Spleen (tissue), 11 donors: ENCODE measurements at regions not wholly inside any gene's neighbourhood (a gene's known extent, or its start where the extent isn't known, plus 50 kb on each side); places are given as distances from the start of the nearest gene placed in this dataset.

Source experiments
- DNase-seq: peaks from one replicate; pipeline ENCODE4 v3.0.0-alpha.2; 2020
- H3K27ac ChIP-seq, 8 donors: fragments of 200-600 bp; sonication (generic) in 7 of 8; 1 replicate in 4 of 8; 2 replicates in 4 of 8; pipeline versions ENCODE4 v1.5.0 to v1.8.0; 2016 to 2021; ENCODE audit warnings: inconsistent platforms in 4 of 8, mild to moderate bottlenecking in 4 of 8, moderate library complexity in 1 of 8
- H3K27me3 ChIP-seq, 7 donors: fragments of 200-600 bp; sonication (generic) in 6 of 7; replicated peaks in 1 of 7; 1 replicate in 4 of 7; 2 replicates in 3 of 7; pipeline versions ENCODE4 v1.5.0 to v1.8.0; 2016 to 2021; ENCODE audit warnings: inconsistent platforms in 3 of 7, mild to moderate bottlenecking in 1 of 7
- H3K36me3 ChIP-seq, 6 donors: fragments of 200-600 bp; sonication (generic) in 5 of 6; 1 replicate in 4 of 6; 2 replicates in 2 of 6; pipeline versions ENCODE4 v1.5.0 to v1.8.0; 2016 to 2021; ENCODE audit warnings: inconsistent platforms in 2 of 6
- H3K4me1 ChIP-seq, 6 donors: fragments of 200-600 bp; sonication (generic) in 5 of 6; 1 replicate in 3 of 6; 2 replicates in 3 of 6; pipeline versions ENCODE4 v1.5.0 to v1.8.0; 2016 to 2021; ENCODE audit warnings: inconsistent platforms in 3 of 6
- H3K4me3 ChIP-seq, 8 donors: fragments of 200-600 bp; sonication (generic) in 7 of 8; 1 replicate in 4 of 8; 2 replicates in 4 of 8; pipeline versions ENCODE4 v1.5.0 to v1.8.0; 2016 to 2021; ENCODE audit warnings: inconsistent platforms in 4 of 8, mild to moderate bottlenecking in 4 of 8, moderate library complexity in 2 of 8
- H3K9me3 ChIP-seq, 8 donors: fragments of 200-600 bp; sonication (generic) in 7 of 8; 1 replicate in 4 of 8; 2 replicates in 4 of 8; pipeline versions ENCODE4 v1.5.0 to v1.8.0; 2016 to 2021; ENCODE audit warnings: inconsistent platforms in 4 of 8
- POLR2A ChIP-seq, 3 donors: fragments of 450-650 bp; IDR thresholded peaks; one replicate each; pipeline ENCODE4 v1.5.1; 2017; ENCODE audit warnings: antibody characterized with exemption in 3 of 3, mild to moderate bottlenecking in 1 of 3
- POLR2AphosphoS5 ChIP-seq, 3 donors: sonication (generic); formaldehyde crosslinking; IDR thresholded peaks; one replicate each; pipeline ENCODE4 v1.5.1; 2017; ENCODE audit warnings: antibody characterized with exemption in 3 of 3
- WGBS, 5 donors: extraction: QIAGEN DNeasy Blood & Tissue Kit in 3 of 5; methylation state at CpG; one replicate each; pipeline versions ENCODE4 v1.1.5 to v1.1.7; 2013 to 2018; 5-methylcytosine and 5-hydroxymethylcytosine counted together
- intact Hi-C: fragments of 100-400 bp; cut with DNase I; formaldehyde crosslinking; loops from one replicate; pipeline ENCODE4 v1.15.0; 2023; ENCODE audit warnings: low total_unique reads
- TF ChIP-seq, protein P1 (sequence below), 11 experiments: fragments of 200-600 bp in 7 of 11; fragments of 450-650 bp in 4 of 11; sonication (generic) in 4 of 11; IDR thresholded peaks in 8 of 11; conservative IDR thresholded peaks in 3 of 11; 1 replicate in 7 of 11; 2 replicates in 4 of 11; pipeline versions ENCODE4 v1.4.0 to v1.8.0; 2016 to 2021; ENCODE audit warnings: antibody characterized with exemption in 11 of 11, inconsistent platforms in 4 of 11, mild to moderate bottlenecking in 1 of 11
- donor health status: healthy with polysubstance abuse.
- donor health status: DM: no; HTN: no; CAD: no; lungs with moderate emphysema.
- donor health status: DM: no; HTN: no; CAD: no.
- donor health status: Bipolar disorder and iron deficiency.
- donor health status: healthy.
- donor health status: DM: no; HTN: no; CAD: no.
- donor health status: DM: yes; HTN: yes; CAD: no.

DNA sequence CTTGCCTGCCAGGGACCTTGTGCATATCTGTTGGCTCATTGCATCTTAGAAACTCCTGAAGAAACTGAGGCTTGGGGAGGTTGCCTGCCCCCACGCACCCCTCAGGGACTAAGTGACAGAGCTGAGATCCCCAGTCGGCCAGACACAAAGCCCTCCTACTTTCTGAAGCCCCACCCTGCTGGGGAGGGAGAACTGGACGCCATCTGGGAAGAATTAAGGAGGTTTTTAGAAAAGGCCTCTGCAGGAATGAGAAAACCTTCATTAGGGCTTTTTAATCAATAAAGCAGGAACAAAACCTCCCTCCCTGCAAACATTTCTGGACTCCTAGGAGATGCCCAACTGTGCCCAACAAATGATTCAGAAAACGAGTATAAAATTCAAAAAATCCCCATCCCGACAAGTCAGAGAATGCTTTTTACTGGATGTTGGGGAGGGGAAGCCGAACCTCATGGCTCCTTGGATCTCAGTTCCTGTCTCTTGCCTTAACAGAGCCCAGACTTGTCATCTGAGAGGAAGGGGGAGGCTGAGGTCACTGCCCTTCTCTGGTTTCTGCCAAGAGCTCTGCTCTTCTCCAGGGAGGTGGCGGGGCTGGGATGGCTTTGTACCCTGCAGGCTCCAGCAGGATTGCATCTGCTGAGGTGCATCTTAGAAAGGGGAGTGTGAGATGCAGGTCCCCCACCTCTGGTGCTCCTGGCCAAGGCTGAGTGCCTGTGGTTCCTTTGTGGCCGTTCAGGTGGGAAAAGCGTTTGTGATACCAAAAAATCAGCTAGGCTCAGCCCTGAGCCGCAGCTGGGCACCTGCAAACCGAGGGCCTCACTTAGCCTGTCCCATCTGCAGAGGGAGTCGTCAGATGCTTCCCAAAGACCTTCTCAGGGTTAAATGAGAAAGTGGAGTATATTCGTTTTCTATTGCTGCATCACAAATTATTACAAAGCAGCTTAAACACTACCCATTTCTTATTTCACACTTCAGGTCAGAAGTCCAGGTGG is 142.4 kb downstream of the ZFP36L2 start:
- no peak for TF ChIP-seq POLR2A (IDR thresholded peaks at IDR 0.05)
- TF ChIP-seq POLR2AphosphoS5 (IDR thresholded peaks at IDR 0.05) = peak in 1 of 3 donors; percentile 15
- TF ChIP-seq, protein P1, sequence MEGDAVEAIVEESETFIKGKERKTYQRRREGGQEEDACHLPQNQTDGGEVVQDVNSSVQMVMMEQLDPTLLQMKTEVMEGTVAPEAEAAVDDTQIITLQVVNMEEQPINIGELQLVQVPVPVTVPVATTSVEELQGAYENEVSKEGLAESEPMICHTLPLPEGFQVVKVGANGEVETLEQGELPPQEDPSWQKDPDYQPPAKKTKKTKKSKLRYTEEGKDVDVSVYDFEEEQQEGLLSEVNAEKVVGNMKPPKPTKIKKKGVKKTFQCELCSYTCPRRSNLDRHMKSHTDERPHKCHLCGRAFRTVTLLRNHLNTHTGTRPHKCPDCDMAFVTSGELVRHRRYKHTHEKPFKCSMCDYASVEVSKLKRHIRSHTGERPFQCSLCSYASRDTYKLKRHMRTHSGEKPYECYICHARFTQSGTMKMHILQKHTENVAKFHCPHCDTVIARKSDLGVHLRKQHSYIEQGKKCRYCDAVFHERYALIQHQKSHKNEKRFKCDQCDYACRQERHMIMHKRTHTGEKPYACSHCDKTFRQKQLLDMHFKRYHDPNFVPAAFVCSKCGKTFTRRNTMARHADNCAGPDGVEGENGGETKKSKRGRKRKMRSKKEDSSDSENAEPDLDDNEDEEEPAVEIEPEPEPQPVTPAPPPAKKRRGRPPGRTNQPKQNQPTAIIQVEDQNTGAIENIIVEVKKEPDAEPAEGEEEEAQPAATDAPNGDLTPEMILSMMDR (IDR thresholded peaks at IDR 0.05 in 8 of 11, conservative IDR thresholded peaks at IDR 0.05 in 3 of 11) = no peak
- Histone ChIP-seq H3K4me3 (no peak overlapping the region), H3K9me3 (no peaks in the 10 kb centered on the region), H3K36me3 (no peaks in the 10 kb centered on the region), H3K27ac (peak overlapping the region in 7 of 8 donors; percentile 62 to 86 (median 78)), H3K4me1 (peaks cover 26 to 72% (median 51%) of the 10 kb centered on the region in 6 donors), H3K27me3 (no peaks in the 10 kb centered on the region)
- intact Hi-C loops = no loop called here
- WGBS, 5 donors = 62 to 76% (median 72%) methylated on average over 12 to 13 of the region's 13 CpGs
- no peak for DNase-seq

DNA sequence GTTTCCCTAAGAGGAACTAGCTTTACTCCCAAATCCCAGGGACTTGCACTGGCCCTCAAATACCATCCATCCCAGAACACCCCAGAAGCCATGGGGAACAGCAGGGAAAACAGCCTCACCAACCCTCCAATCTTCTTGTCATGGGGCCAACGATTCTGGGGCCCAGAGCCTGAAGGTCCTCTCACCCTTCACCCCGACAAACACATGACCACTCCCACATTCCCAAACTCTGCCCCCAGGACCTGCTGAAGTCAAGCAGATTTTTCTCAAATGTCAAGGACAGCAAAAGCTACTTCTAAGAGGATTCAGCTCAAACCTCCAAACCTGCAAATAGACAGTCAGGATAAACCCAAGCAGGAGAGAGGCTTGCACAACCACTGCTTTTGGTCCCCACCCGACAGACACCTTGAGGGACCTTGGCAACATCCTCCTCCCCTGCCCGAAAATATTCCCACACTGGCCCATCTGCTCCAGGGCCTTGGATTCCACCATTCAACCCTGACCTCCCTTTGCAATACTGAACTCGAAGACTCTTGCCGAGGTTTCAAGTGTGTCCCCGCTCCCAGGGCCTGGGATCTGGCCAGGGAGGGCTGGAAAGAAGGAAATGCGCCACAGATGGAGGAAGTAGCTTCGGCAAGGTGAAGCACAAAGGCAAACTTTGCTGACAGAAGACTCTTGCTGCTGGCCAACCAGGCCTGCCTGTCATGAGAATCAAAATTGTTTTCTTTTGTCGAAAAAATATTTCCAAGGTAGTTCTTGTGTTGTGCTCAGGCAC is 143.3 kb downstream of the ZFP36L2 start:
- 28 to 58% (median 51%) methylated on average over 10 of the region's 10 CpGs for WGBS, 5 donors
- Histone ChIP-seq H3K36me3 (no peaks in the 10 kb centered on the region), H3K9me3 (no peaks in the 10 kb centered on the region), H3K4me3 (no peak overlapping the region), H3K27ac (peak overlapping the region in 7 of 8 donors; percentile 62 to 86 (median 78)), H3K4me1 (peaks cover 26 to 72% (median 51%) of the 10 kb centered on the region in 6 donors), H3K27me3 (no peaks in the 10 kb centered on the region)
- TF ChIP-seq POLR2AphosphoS5 (IDR thresholded peaks at IDR 0.05) (peak in 2 of 3 donors; percentile 54 to 62), POLR2A (IDR thresholded peaks at IDR 0.05) (no peak)
- intact Hi-C loops = no loop called here
- DNase-seq = peak; percentile 50

DNA sequence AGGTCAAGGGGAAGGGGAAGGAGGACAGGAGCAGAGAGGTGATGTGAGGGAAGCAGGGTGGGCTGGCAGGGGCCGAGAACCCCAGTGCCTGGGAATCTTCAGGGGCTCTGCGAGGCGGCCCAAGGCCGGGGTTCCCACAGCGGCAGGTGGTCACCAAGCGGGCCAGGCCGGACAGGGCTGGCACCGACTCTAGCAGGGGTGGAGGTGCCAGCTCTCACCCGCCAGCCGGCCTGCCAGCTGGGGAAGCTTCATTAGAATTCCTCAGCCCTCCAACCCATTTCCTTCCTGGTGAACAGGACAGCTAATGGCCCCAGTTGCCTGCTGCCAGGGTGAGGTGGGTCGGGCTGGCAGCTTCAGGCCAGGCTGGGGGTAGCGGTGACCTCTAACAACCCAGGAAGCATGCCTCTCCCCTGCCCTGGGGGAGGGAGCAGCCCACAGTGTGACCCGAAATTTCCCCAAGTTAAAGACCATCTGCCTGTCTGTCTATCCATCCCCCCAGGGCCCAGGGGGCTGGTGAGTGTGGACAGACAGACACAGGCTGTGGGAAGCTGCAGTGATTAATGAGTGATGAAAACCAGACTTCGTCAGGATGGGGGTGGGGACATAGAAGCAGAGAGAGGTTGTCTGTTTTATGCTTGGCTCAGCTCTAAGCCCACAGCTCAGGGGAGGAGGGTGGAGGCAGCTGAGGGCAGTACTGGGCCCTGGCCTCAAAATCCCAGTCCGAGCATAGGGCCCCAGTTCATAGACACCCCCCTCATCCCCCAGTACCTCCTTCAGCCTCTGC is 144.1 kb downstream of the ZFP36L2 start:
- DNase-seq = peak; percentile 56
- peaks cover 26 to 67% (median 49%) of the 10 kb centered on the region in 6 donors for H3K4me1 ChIP-seq

More for the DNA sequence above, 144.1 kb downstream of the ZFP36L2 start:
- intact Hi-C loops = no loop called here
- 55 to 77% (median 67%) methylated on average over 6 to 15 of the region's 15 CpGs for whole genome bisulfite sequencing, 5 donors
- peak overlapping the region in 7 of 8 donors; percentile 62 to 86 (median 78) for H3K27ac ChIP-seq
- TF ChIP-seq POLR2AphosphoS5 (IDR thresholded peaks at IDR 0.05) = peak; percentile 16 to 43 (median 26)
- TF ChIP-seq, protein P1 (IDR thresholded peaks at IDR 0.05 in 8 of 11, conservative IDR thresholded peaks at IDR 0.05 in 3 of 11) = no peak
- no peaks in the 10 kb centered on the region for H3K9me3 ChIP-seq
- H3K27me3 ChIP-seq = no peaks in the 10 kb centered on the region
- H3K36me3 ChIP-seq = no peaks in the 10 kb centered on the region
- no peak overlapping the region for H3K4me3 ChIP-seq
